ENCODE measurements at regions not wholly inside any gene's neighbourhood (a gene's known extent, or its start where the extent isn't known, plus 50 kb on each side); places are given as distances from the start of the nearest gene placed in this dataset.

DNA sequence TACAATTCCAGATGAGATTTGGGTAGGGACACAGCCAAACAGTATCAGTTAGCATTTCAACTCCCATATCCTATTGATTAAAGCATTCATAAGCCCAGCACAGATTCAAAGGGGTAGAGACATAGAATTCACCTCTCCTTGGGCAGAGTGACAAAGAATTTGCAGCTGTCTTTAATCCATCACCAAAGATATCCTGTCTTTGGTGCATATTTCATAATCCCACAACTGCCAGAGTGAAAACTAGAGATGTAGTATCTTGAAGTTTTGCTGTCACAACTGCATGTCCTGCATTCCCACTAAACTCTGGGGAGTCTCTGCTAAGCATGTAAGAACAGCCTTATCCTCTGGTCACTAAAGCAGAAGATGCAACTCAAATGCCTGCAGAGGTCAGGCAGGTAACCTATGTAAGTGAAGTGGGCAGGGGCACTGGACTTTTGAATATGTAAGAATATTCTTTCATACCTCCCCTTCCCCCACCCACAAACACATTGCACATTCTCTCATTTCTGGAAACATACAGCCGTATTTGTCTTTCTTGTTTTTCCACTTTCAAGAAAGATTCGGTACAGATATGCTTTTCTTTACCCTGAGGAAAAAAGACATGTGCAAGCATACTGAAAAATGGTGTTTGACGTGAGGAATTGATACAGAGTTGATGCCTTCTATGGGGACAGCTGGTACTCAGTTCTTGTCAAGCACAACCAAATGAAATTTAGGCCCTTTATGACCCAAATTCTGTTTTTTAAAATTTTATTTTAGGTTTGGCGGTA is 283.1 kb downstream of the SP3 start:
- TF ChIP-seq, protein P1, sequence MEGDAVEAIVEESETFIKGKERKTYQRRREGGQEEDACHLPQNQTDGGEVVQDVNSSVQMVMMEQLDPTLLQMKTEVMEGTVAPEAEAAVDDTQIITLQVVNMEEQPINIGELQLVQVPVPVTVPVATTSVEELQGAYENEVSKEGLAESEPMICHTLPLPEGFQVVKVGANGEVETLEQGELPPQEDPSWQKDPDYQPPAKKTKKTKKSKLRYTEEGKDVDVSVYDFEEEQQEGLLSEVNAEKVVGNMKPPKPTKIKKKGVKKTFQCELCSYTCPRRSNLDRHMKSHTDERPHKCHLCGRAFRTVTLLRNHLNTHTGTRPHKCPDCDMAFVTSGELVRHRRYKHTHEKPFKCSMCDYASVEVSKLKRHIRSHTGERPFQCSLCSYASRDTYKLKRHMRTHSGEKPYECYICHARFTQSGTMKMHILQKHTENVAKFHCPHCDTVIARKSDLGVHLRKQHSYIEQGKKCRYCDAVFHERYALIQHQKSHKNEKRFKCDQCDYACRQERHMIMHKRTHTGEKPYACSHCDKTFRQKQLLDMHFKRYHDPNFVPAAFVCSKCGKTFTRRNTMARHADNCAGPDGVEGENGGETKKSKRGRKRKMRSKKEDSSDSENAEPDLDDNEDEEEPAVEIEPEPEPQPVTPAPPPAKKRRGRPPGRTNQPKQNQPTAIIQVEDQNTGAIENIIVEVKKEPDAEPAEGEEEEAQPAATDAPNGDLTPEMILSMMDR (IDR thresholded peaks at IDR 0.05; ENCODE audit: low read depth, low read length, missing control alignments): no peak
- in situ Hi-C loops (cut with HindIII; ENCODE audit: low sequenced_read_pairs): no loop called here
- no peak overlapping the region for H3K4me3 ChIP-seq (ENCODE audit: low read depth, low read length)
- no peak for DNase-seq (ENCODE audit: low read depth)

DNA sequence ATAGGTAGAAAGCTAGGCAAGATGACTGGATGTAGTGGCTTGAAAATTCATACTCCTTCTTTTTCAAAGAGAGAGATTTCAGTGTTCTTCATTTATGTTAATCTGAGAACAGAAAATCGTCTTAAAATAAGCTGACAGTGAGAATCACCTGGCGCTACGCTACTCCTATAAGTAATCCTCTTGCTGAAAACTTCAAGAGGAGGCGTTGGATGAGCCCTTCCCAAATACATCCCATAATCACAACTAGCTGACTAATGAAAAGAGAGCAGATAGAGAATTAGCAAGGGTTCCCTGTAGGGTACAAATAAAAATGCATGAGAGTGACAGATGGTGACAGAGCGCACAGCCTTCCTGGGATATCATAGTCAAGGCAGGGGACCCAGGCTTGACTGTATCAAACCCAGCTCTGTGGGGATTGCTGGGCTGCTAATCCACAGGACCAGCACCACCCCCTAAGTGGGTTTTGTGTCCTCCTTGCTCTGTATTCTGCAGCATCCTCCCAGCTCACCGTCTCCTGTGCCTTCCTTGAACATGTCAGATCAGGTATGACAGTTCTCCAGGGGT is 280.2 kb downstream of the SP3 start:
- TF ChIP-seq, protein P1 (IDR thresholded peaks at IDR 0.05; ENCODE audit: low read depth, low read length, missing control alignments): no peak
- no peak for DNase-seq (ENCODE audit: low read depth)
- in situ Hi-C loops (cut with HindIII; ENCODE audit: low sequenced_read_pairs): no loop called here
- no peak overlapping the region for H3K4me3 ChIP-seq (ENCODE audit: low read depth, low read length)

DNA sequence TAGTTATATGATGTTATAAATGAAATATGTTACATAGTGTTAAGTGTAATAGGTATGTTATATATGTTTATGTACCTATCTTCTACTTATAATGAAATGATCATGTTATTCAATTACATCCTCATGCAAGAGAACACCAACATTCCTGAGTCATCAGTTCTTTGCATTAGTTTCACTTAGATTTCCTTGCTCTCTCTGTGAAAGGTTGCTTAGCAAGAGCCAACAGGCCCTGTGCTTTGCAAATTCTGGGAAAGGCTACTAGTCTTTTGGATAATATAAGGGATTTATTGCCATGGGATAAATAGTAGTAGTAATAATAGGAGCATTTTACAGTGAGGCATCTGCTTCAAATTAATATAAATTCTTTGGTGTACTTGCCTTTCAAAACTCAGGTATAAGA is 274.8 kb downstream of the SP3 start:
- TF ChIP-seq, protein P1 (IDR thresholded peaks at IDR 0.05; ENCODE audit: low read depth, low read length, missing control alignments): no peak
- in situ Hi-C loops (cut with HindIII; ENCODE audit: low sequenced_read_pairs): no loop called here
- DNase-seq (ENCODE audit: low read depth): no peak
- H3K4me3 ChIP-seq (ENCODE audit: low read depth, low read length): no peak overlapping the region

DNA sequence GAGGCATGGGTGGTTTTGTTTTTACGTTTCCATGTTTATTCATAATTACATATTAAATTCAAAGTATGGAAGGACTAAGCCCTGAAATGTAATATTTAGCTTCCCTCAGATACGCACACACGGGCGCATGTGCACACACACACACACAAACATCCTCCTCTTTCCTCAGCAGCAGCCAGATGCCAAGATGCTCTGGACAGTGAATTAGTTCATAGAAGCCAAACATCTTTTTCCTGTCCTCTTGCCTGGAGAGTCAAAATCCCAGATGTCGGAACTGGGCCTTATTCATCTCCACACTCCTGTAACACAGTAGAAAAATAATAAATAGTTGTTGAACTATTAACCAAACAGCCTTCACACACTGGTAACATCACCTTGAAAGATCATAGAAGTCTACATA is 273.1 kb downstream of the SP3 start:
- no peak overlapping the region for H3K4me3 ChIP-seq (ENCODE audit: low read depth, low read length)
- no peak for DNase-seq (ENCODE audit: low read depth)
- in situ Hi-C loops (cut with HindIII; ENCODE audit: low sequenced_read_pairs): no loop called here
- TF ChIP-seq, protein P1 (IDR thresholded peaks at IDR 0.05; ENCODE audit: low read depth, low read length, missing control alignments): no peak

DNA sequence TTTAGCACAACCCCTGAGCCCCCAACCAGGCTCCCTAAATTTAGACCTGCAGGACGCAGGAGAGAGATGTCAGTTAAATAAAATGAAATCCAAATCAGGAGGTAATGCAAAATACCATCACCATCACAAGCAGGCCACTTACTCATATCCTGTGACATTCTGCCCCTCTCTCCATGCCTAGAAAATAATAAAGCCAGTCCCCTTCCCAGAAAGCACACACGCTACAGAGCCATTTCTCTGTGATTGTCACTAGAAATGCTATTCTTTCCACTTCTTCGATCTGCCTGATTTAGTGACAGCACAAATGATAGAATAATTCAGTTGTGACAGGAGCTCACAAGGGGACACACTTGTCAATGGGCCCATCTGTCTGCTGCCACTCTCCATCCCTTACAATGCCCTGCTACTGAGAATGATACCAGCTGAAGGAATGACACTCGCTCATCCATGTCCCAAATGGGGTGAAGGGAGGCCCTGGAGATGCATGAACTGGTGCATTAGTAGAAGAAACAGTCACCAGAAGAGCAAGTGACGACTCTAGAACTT is 272.1 kb downstream of the SP3 start:
- in situ Hi-C loops (cut with HindIII; ENCODE audit: low sequenced_read_pairs): no loop called here
- TF ChIP-seq, protein P1 (IDR thresholded peaks at IDR 0.05; ENCODE audit: low read depth, low read length, missing control alignments): no peak
- DNase-seq (ENCODE audit: low read depth): no peak
- no peak overlapping the region for H3K4me3 ChIP-seq (ENCODE audit: low read depth, low read length)

DNA sequence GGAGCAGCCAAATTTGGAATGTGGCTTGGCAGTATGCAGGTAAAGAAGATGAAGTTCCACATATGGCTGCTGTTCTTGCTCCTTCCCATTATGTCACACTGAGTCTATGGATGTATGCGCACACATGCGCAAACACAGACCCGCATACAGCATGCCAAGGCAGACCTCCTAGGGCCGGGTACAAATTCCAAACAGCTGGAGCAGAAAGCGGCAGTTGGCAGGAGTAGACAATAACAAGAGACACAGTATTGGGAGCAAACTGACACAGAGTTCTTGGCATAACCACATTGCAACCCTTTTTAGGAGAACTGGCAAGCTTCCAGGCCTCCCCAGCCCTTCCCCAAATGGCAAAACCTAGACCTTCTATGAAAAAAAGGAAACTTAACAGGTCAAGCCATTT is 268.9 kb downstream of the SP3 start:
- DNase-seq (ENCODE audit: low read depth): no peak
- in situ Hi-C loops (cut with HindIII; ENCODE audit: low sequenced_read_pairs): no loop called here
- H3K4me3 ChIP-seq (ENCODE audit: low read depth, low read length): no peak overlapping the region
- TF ChIP-seq, protein P1 (IDR thresholded peaks at IDR 0.05; ENCODE audit: low read depth, low read length, missing control alignments): no peak

Data from astrocyte of the cerebellum (primary cell).